A673 (cell line): ENCODE measurements at regions not wholly inside any gene's neighbourhood (a gene's known extent, or its start where the extent isn't known, plus 50 kb on each side); places are given as distances from the start of the nearest gene placed in this dataset.
"Not testable (repeated sequence)": the region's sequence is repeated elsewhere in the genome, so short reads cannot be mapped to it uniquely, and the experiment has no call there.

Source experiments
- BruUV-seq: library from RNA; stranded (reverse); fragments of 400-500 nt; replicated peaks from 2 replicates; lab custom pipeline; 2021; lab: Mats Ljungman, UMichigan
- CTCF ChIA-PET: fragments of 300-600 bp; sonication (Branson Sonifier 250); formaldehyde crosslinking; loops from one replicate; lab custom pipeline; 2022; ENCODE audit warnings: antibody characterized with exemption; lab: Charles Lee
- POLR2A ChIA-PET: fragments of 300-600 bp; sonication (Branson Sonifier 250); formaldehyde crosslinking; loops from one replicate; lab custom pipeline; 2022; ENCODE audit warnings: antibody characterized with exemption; ENCODE audit not compliant: low non-redundant PET; lab: Charles Lee
- DNase-seq: peaks from one replicate; pipeline ENCODE4 v3.0.0-alpha.2; 2015; ENCODE audit warnings: low spot score
- H3K27ac ChIP-seq: fragments of 200-600 bp; sonication (generic); 2 replicates; pipeline ENCODE4 v1.5.1; 2016; ENCODE audit warnings: mixed run types, low read depth, mild to moderate bottlenecking, mixed read lengths, antibody characterized with exemption, low read length; ENCODE audit not compliant: poor library complexity, severe bottlenecking
- H3K27me3 ChIP-seq: fragments of 200-600 bp; sonication (generic); replicated peaks from 2 replicates; pipeline ENCODE4 v1.6.1; 2017; ENCODE audit warnings: mixed run types, low read depth, mild to moderate bottlenecking, mixed read lengths, antibody characterized with exemption, low read length; ENCODE audit not compliant: insufficient read depth, poor library complexity
- H3K36me3 ChIP-seq: fragments of 200-600 bp; sonication (generic); 2 replicates; pipeline ENCODE4 v1.6.1; 2016; ENCODE audit warnings: mixed run types, mild to moderate bottlenecking, mixed read lengths, antibody characterized with exemption, low read length; ENCODE audit not compliant: insufficient read depth, poor library complexity, severe bottlenecking
- H3K4me1 ChIP-seq: fragments of 200-600 bp; sonication (generic); 2 replicates; pipeline ENCODE4 v1.6.1; 2017; ENCODE audit warnings: mixed run types, mild to moderate bottlenecking, mixed read lengths, antibody characterized with exemption, low read length; ENCODE audit not compliant: insufficient read depth, poor library complexity, severe bottlenecking
- H3K4me3 ChIP-seq: fragments of 200-600 bp; sonication (generic); 2 replicates; pipeline ENCODE4 v1.5.1; 2016; ENCODE audit warnings: low read depth, mixed run types, mild to moderate bottlenecking, mixed read lengths, low read length; ENCODE audit not compliant: poor library complexity, severe bottlenecking
- H3K9me3 ChIP-seq: fragments of 200-600 bp; sonication (generic); 2 replicates; pipeline ENCODE4 v1.6.1; 2016; ENCODE audit warnings: mixed run types, low read depth, mild to moderate bottlenecking, mixed read lengths, antibody characterized with exemption, low read length; ENCODE audit not compliant: poor library complexity, severe bottlenecking
- intact Hi-C: fragments of 100-400 bp; cut with micrococcal nuclease; formaldehyde crosslinking; loops from one replicate; pipeline ENCODE4 v1.10.0; 2022; ENCODE audit not compliant: unreplicated experiment

DNA sequence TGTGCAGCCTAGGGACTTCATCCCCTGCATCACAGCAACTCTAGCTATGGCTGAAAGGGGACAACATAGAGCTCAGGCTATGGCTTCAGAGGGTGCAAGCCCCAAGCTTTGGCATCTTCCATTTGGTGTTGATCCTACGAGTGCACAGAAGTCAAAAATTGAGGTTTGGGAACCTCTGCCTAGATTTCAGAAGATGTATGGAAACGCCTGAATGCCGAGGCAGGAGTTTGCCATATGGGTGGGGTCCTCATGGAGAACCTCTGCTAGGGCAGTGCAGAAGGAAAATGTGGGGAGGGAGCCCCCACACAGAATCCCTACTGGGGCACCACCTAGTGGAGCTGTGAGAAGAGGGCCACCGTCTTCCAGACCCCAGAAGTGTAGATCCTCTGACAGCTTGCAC lies 543.0 kb upstream of the TPTE start:
- POLR2A ChIA-PET, CTCF ChIA-PET, intact Hi-C loops, H3K36me3 ChIP-seq, H3K27ac ChIP-seq, BruUV-seq, DNase-seq, H3K4me1 ChIP-seq, H3K27me3 ChIP-seq, H3K4me3 ChIP-seq: not testable (repeated sequence)
- H3K9me3 ChIP-seq, result peaks cover 11% of the 10 kb centered on the region

GRCh38 chr21:9997507-9997906 lies 523.9 kb upstream of the TPTE start:
- peaks cover 12% of the 10 kb centered on the region for H3K9me3 ChIP-seq
- BruUV-seq, H3K4me3 ChIP-seq, POLR2A ChIA-PET, DNase-seq, CTCF ChIA-PET, intact Hi-C loops, H3K36me3 ChIP-seq, H3K4me1 ChIP-seq, H3K27ac ChIP-seq, H3K27me3 ChIP-seq: not testable (repeated sequence)

DNA sequence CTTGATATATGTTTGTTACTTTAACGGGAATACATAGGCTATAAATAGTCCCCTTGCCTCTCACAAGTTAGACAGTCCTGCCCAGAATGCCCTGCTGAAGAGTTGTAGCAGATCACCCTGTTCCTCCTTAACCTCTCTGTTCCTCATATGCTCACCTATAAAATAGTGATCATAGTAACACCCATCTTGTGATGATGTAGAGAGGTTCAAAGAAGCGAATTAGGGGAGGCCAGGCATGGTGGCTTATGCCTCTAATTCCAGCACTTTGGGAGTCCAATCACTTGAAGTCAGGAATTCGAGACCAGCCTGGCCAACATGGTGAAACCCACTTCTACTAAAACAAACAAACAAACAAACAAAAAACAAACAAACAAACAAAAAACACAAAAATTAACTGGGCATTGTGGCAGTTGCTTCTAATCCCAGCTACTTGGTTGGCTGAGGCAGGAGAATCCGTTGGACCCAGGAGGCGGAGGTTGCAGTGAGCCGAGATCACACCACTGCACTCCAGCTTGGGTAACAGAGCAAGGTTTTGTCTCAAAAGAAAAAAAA lies 518.5 kb upstream of the TPTE start:
- POLR2A ChIA-PET, CTCF ChIA-PET, H3K36me3 ChIP-seq, DNase-seq, BruUV-seq, H3K4me3 ChIP-seq, intact Hi-C loops, H3K27ac ChIP-seq, H3K9me3 ChIP-seq, H3K4me1 ChIP-seq, H3K27me3 ChIP-seq: not testable (repeated sequence)

DNA sequence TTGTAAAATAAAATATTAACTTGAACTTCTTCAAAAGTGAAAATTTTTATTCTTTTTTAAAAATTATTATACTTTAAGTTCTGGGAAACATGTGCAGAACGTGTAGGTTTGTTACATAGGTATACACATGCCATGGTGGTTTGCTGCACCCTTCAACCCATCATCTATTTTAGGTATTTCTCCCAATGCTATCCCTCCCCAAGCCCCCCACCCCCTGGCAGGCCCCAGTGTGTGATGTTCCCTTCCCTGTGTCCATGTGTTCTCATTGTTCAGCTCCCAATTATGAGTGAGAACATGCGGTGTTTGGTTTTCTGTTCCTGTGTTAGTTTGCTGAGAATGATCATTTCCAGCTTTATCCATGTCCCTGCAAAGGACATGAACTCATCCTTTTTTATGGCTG lies 515.6 kb upstream of the TPTE start:
- DNase-seq, POLR2A ChIA-PET, H3K36me3 ChIP-seq, H3K4me1 ChIP-seq, H3K27ac ChIP-seq, H3K9me3 ChIP-seq, intact Hi-C loops, H3K4me3 ChIP-seq, H3K27me3 ChIP-seq, BruUV-seq, CTCF ChIA-PET: not testable (repeated sequence)

- H3K9me3 ChIP-seq, result peaks cover 11% of the 10 kb centered on the region
- intact Hi-C loops, DNase-seq, CTCF ChIA-PET, H3K4me1 ChIP-seq, H3K4me3 ChIP-seq, H3K36me3 ChIP-seq, H3K27me3 ChIP-seq, POLR2A ChIA-PET, BruUV-seq, H3K27ac ChIP-seq: not testable (repeated sequence)
These were observed 504.4 kb upstream of the TPTE start for GRCh38 chr21:10016991-10017390.

DNA sequence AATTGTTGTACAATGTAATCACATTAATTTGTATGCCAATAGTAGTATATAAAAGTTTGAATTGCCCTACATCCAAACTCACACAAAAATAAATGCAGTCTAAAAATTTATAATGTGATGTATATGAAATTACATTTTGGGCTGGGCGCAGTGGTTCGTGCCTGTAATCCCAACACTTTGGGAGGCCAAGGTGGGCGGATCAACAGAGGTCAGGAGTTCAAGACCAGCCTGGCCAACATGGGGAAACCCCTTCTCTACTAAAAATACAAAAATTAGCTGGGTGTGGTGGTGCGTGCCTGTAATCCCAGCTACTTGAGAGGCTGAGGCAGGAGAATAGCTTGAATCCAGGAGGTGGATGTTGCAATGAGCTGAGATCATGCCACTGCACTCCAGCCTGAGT lies 503.6 kb upstream of the TPTE start:
- CTCF ChIA-PET, POLR2A ChIA-PET, DNase-seq, H3K36me3 ChIP-seq, H3K27me3 ChIP-seq, H3K4me3 ChIP-seq, intact Hi-C loops, H3K27ac ChIP-seq, BruUV-seq, H3K4me1 ChIP-seq: not testable (repeated sequence)
- peaks cover 15% of the 10 kb centered on the region for H3K9me3 ChIP-seq

GRCh38 chr21:10021462-10021861 lies 499.9 kb upstream of the TPTE start:
- H3K4me3 ChIP-seq, POLR2A ChIA-PET, H3K36me3 ChIP-seq, BruUV-seq, H3K27ac ChIP-seq, DNase-seq, H3K27me3 ChIP-seq, CTCF ChIA-PET, H3K4me1 ChIP-seq, intact Hi-C loops: not testable (repeated sequence)
- H3K9me3 ChIP-seq, result peaks cover 17% of the 10 kb centered on the region

- H3K9me3 ChIP-seq, result peaks cover 13% of the 10 kb centered on the region
- H3K4me3 ChIP-seq, CTCF ChIA-PET, BruUV-seq, DNase-seq, H3K36me3 ChIP-seq, POLR2A ChIA-PET, H3K27me3 ChIP-seq, H3K27ac ChIP-seq, H3K4me1 ChIP-seq, intact Hi-C loops: not testable (repeated sequence)
These were observed 498.6 kb upstream of the TPTE start for GRCh38 chr21:10022745-10023144.
